GM12873 (cell line): ENCODE measurements at regions not wholly inside any gene's neighbourhood (a gene's known extent, or its start where the extent isn't known, plus 50 kb on each side); places are given as distances from the start of the nearest gene placed in this dataset.

Source experiments
- CTCF ChIP-seq: IDR thresholded peaks from 2 replicates; pipeline ENCODE4 v1.5.1; 2012; ENCODE audit warnings: low read depth, mild to moderate bottlenecking, moderate library complexity, low read length, control low read depth; ENCODE audit not compliant: insufficient read depth; ENCODE audit errors: missing control alignments

DNA sequence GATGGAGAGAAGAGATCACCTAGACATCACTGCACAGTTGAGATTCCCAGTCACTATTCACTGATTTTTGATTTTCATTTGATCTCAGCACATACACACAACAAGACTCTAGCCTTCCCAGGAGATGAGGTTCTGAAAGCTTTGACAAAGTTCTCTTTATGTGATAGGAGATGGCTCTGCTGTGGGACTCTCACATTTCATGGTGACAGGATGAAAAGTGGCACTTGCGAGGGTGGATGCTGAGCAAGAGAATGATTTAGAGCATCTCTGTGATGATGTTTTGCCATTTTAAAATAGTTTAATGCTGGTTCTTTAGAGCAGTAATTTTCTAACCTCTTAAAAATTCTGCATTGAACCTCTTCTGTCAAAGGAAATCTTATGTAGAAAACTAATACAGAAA lies 113.3 kb upstream of the CA10 start:
- TF ChIP-seq CTCF: no peak

GRCh38 chr17:52255347-52255746 lies 96.8 kb upstream of the CA10 start:
- TF ChIP-seq CTCF: no peak

DNA sequence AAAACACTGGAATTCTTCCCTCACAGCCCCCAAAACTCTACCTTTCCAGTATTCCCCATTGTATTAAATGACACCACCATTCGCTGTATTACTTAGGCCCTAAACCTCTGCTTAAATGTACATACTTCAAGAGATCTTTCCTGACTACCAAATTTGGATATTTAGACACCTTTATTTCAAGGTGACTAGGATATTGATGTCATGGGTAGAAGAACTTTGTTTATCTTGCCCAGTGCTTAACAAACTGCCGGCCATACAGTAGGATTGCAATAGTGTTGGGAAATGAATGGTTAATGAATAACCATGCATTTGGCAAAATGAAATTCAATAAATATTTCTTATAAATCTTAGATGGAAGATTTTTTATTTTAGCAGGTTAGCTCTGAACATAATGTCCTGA lies 86.2 kb upstream of the CA10 start:
- no peak for TF ChIP-seq CTCF

DNA sequence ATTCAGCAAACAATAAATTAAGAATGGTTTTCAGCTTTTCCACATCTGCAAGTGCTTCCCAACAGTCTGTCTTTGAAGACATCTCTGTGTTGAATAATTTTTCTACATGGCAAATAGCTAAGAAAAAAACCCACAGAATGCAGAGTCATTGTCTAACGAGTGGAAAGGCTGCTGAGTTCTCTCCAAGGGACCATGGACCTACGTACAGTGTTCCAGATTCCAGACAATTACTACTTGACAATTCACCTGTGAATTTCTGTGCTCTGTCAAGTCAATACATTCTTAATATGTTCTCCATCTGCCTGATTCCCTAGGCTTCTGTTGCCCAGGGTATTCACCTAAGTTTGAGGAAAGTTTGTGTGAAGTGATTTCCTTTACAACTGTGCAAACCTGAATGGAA lies 83.8 kb upstream of the CA10 start:
- TF ChIP-seq CTCF: no peak

DNA sequence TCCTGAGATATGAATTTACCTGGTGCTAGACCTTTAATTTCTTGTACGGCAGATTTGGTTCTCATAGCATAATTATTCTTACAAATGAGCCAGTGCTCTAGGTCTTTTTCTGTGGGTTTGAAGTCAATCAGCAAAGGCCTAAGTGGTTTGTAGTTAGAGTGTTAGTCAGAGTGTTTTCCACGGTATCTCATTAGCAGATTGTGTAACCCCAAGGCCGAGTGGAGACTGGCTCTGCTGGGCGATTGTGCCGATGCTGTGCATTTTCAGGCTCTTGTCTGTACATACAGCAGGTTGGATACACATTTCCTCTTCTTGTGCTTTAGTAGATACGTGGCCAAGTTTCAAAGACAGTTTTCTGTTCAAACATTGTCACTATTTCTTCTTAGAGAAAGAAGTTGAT lies 78.6 kb upstream of the CA10 start:
- no peak for TF ChIP-seq CTCF

DNA sequence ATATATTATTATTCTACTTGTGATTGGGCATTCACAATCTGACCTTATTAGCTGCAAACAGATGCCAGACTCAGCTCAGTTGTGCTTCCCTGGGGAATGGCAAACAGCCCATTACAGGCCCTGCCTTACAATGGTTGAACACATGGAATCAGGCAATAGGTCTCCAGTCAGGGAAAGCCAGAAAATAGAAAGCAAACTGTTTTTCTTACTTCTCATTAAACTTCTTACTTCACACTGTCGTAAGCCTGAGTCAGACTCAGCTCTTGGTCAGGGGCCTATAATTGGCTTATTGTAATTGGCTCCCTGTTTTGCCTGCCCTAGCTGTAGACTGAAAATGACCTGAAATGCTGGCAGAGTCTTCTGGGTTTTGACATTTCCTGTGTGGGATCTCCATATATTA lies 77.0 kb upstream of the CA10 start:
- TF ChIP-seq CTCF: no peak

GRCh38 chr17:52233632-52234031 lies 75.1 kb upstream of the CA10 start:
- TF ChIP-seq CTCF: no peak

GRCh38 chr17:52233176-52233575 lies 74.7 kb upstream of the CA10 start:
- no peak for TF ChIP-seq CTCF
